Glutamatergic neuron (in vitro differentiated cells): ENCODE measurements at regions not wholly inside any gene's neighbourhood (a gene's known extent, or its start where the extent isn't known, plus 50 kb on each side); places are given as distances from the start of the nearest gene placed in this dataset.

Experiments
- DNase-seq: peaks from one replicate; pipeline ENCODE4 v3.0.0; 2022
- H3K27ac Mint-ChIP-seq: one replicate; pipeline ENCODE4 v1.8.0; 2020; ENCODE audit warnings: mild to moderate bottlenecking, mixed read lengths, inconsistent platforms; ENCODE audit not compliant: unreplicated experiment
- H3K27me3 Mint-ChIP-seq: one replicate; pipeline ENCODE4 v1.8.0; 2020; ENCODE audit warnings: mild to moderate bottlenecking, moderate library complexity, mixed read lengths, inconsistent platforms; ENCODE audit not compliant: unreplicated experiment
- H3K36me3 Mint-ChIP-seq: one replicate; pipeline ENCODE4 v1.8.0; 2020; ENCODE audit warnings: mild to moderate bottlenecking, mixed read lengths, inconsistent platforms; ENCODE audit not compliant: unreplicated experiment
- H3K4me1 Mint-ChIP-seq: one replicate; pipeline ENCODE4 v1.8.0; 2020; ENCODE audit warnings: mild to moderate bottlenecking, low read depth, mixed read lengths, inconsistent platforms; ENCODE audit not compliant: unreplicated experiment
- H3K4me3 Mint-ChIP-seq: one replicate; pipeline ENCODE4 v1.8.0; 2020; ENCODE audit warnings: mild to moderate bottlenecking, mixed read lengths, inconsistent platforms; ENCODE audit not compliant: unreplicated experiment
- H3K9me3 Mint-ChIP-seq: one replicate; pipeline ENCODE4 v1.8.0; 2020; ENCODE audit warnings: mild to moderate bottlenecking, moderate library complexity, mixed read lengths, inconsistent platforms; ENCODE audit not compliant: unreplicated experiment
- TF ChIP-seq, protein P1 (sequence below): fragments of 200-600 bp; sonication (generic); IDR thresholded peaks from one replicate; pipeline ENCODE4 v1.5.0; 2021; ENCODE audit not compliant: partially characterized antibody, unreplicated experiment

DNA sequence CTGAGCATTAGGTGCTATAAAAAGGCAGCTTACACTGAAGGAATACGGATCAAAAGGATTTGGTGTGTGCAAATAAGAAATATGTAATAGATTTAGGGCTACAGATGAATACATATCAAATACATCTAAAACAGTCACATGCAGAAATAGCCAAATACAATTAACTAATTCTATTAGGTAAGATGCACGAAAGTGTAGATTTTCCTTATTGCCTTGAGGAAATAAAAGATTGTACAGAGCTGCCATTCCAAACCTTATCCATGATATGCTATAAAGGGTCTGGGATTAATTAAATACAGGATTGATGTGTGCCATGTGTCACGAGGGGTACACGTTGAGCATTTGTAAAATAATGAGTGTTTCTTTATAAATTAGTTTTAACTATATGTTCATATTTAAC, 107.0 kb upstream of the ELOVL6 start:
- TF ChIP-seq, protein P1, sequence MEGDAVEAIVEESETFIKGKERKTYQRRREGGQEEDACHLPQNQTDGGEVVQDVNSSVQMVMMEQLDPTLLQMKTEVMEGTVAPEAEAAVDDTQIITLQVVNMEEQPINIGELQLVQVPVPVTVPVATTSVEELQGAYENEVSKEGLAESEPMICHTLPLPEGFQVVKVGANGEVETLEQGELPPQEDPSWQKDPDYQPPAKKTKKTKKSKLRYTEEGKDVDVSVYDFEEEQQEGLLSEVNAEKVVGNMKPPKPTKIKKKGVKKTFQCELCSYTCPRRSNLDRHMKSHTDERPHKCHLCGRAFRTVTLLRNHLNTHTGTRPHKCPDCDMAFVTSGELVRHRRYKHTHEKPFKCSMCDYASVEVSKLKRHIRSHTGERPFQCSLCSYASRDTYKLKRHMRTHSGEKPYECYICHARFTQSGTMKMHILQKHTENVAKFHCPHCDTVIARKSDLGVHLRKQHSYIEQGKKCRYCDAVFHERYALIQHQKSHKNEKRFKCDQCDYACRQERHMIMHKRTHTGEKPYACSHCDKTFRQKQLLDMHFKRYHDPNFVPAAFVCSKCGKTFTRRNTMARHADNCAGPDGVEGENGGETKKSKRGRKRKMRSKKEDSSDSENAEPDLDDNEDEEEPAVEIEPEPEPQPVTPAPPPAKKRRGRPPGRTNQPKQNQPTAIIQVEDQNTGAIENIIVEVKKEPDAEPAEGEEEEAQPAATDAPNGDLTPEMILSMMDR: no peak
- no peak for DNase-seq
- Mint-ChIP-seq H3K4me1 (no peaks in the 10 kb centered on the region), H3K9me3 (no peaks in the 10 kb centered on the region), H3K27me3 (no peaks in the 10 kb centered on the region), H3K4me3 (no peak overlapping the region), H3K36me3 (no peaks in the 10 kb centered on the region), H3K27ac (no peak overlapping the region)

DNA sequence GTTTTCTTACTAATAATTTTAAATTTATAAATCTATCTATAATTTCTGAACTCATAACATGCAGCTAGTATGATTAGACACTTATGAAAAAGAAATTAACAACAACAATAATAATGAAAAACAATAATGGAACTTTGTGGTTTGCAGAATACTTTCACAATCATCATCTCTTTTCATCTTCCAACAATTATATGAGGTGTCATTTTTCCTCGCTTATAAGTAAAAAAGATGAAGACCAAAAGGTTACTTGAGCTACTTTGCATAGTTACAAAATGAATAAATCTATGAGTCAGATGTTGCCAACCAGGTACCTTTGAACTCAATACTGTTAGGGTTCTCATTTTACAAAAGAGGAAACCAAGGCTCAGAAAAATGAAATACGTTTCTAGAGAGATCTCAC, 98.5 kb upstream of the ELOVL6 start:
- DNase-seq: no peak
- Mint-ChIP-seq H3K4me3 (no peak overlapping the region), H3K9me3 (no peaks in the 10 kb centered on the region), H3K27me3 (no peaks in the 10 kb centered on the region), H3K27ac (no peak overlapping the region), H3K4me1 (no peaks in the 10 kb centered on the region), H3K36me3 (no peaks in the 10 kb centered on the region)
- TF ChIP-seq, protein P1: no peak

DNA sequence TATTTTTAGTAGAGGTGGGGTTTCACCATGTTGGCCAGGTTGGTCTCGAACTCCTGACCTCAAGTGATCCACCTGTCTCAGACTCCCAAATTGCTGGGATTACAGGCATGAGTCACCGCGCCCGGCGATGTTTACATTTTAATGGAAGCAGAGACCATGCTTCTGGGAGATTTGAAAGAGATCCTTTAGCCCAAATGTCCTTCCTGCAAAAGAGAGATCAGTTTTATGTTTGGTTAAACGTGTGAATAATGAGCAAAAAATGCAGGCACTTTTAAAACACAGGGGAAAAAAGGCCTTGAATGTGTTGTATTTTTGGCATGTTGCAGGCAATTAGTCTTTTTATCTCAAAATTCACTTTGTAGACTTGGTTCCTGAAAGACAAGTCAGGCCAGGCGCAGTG, 95.8 kb upstream of the ELOVL6 start:
- H3K9me3 Mint-ChIP-seq: no peaks in the 10 kb centered on the region
- peaks cover 2% of the 10 kb centered on the region for H3K4me1 Mint-ChIP-seq

DNA sequence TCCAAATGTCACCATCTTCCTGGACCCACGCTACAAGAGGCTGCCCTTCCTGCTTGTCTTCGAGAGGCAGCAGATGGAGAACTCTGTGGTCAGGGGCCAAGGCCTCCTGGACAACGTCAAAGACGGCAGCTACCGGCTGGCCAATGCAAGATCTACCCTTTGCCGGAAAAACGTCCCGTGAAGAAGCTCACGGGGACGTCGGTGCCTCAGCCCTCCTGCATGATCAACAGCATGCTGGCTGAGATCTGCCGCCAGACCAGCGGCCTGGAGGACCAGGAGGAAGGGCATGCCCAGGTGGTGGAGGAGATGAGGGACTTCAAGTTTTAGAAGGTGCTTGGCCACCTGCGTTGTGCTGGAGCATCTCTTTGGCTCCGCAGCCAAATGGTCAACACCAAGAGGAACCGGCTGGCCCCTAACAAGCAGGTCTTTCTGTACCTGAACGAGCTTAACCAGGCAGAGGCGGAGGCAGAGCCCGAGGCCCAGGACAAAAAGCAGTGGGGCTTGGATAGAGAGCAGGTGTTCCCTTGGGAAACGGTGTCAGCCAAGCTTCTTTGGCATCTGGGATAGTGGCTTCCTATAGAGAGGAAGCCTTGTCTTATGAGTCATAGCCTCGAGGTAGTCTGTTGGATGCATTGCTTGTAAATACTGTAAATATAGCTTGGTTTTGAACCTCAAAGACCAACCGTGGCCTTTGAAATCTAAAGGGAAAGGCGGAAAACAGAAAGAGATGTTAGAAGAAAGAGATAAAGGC, 94.8 kb upstream of the ELOVL6 start:
- Mint-ChIP-seq H3K4me3 (no peak overlapping the region), H3K9me3 (no peaks in the 10 kb centered on the region)

More for the DNA sequence above, 95.8 kb upstream of the ELOVL6 start:
- DNase-seq: no peak
- H3K27me3 Mint-ChIP-seq: no peaks in the 10 kb centered on the region
- TF ChIP-seq, protein P1: no peak
- no peak overlapping the region for H3K27ac Mint-ChIP-seq
- H3K36me3 Mint-ChIP-seq: no peaks in the 10 kb centered on the region
- no peak overlapping the region for H3K4me3 Mint-ChIP-seq

DNA sequence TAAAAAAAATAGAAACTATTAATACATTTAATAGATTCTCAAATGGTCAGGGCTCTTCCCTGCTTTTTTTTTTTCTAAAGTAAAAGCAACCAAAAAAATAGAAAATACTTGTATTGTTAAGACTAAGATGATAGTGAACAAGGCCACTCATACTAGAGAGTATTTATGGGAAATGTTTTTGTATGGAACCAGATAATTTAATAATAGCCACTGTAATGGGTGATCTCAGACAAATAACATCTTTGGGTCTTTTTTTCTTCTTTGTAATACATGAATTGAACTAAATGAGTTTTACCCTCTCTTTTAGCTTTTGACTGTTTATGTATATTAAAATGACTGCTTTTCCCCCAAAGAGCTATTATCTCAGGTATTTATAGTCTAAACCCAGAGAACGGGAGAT, 92.1 kb upstream of the ELOVL6 start:
- H3K36me3 Mint-ChIP-seq: no peaks in the 10 kb centered on the region
- H3K9me3 Mint-ChIP-seq: no peaks in the 10 kb centered on the region
- no peak overlapping the region for H3K27ac Mint-ChIP-seq
- H3K4me1 Mint-ChIP-seq: peaks cover 2% of the 10 kb centered on the region
- TF ChIP-seq, protein P1: no peak
- no peaks in the 10 kb centered on the region for H3K27me3 Mint-ChIP-seq
- H3K4me3 Mint-ChIP-seq: no peak overlapping the region
- DNase-seq: no peak

More for the DNA sequence above, 94.8 kb upstream of the ELOVL6 start:
- no peak for DNase-seq
- Mint-ChIP-seq H3K36me3 (no peaks in the 10 kb centered on the region), H3K4me1 (peaks cover 2% of the 10 kb centered on the region), H3K27me3 (no peaks in the 10 kb centered on the region), H3K27ac (no peak overlapping the region)
- TF ChIP-seq, protein P1: no peak
